H1 (cell line): ENCODE measurements at regions not wholly inside any gene's neighbourhood (a gene's known extent, or its start where the extent isn't known, plus 50 kb on each side); places are given as distances from the start of the nearest gene placed in this dataset.

ENCODE experiments used
- CTCF ChIA-PET: fragments of 300-600 bp; sonication (Branson Sonifier 250); formaldehyde crosslinking; loops from one replicate; lab custom pipeline; 2021; ENCODE audit not compliant: partially characterized antibody; lab: Charles Lee
- POLR2A ChIA-PET: fragments of 300-600 bp; sonication (Branson Sonifier 250); formaldehyde crosslinking; loops from one replicate; lab custom pipeline; 2021; ENCODE audit warnings: inconsistent platforms; ENCODE audit not compliant: partially characterized antibody; lab: Charles Lee
- DNase-seq, 2 experiments: peaks; one replicate each; pipeline versions ENCODE4 v3.0.0 to v3.0.0-alpha.2; 2010 to 2022; ENCODE audit warnings: low spot score in 2 of 2, low read depth in 1 of 2, mixed read lengths in 1 of 2
- FAIRE-seq: peaks from 2 replicates; lab custom pipeline; 2011; peaks lifted over from hg19 to GRCh38; lab: Jason Lieb, UNC
- H2AFZ ChIP-seq: 2 replicates; pipeline ENCODE4 v1.8.1; 2012; ENCODE audit warnings: low read length, inconsistent platforms
- H2AK5ac ChIP-seq: 2 replicates; pipeline ENCODE4 v1.6.1; 2013; ENCODE audit warnings: low read depth, low read length
- H2BK120ac ChIP-seq: replicated peaks from 2 replicates; pipeline ENCODE3; 2013; ENCODE audit warnings: low read depth, low read length, inconsistent platforms
- H2BK12ac ChIP-seq: 2 replicates; pipeline ENCODE4 v1.6.1; 2013; ENCODE audit warnings: low read depth, low read length
- H2BK15ac ChIP-seq: 2 replicates; pipeline ENCODE4 v1.6.1; 2013; ENCODE audit warnings: low read length
- H2BK20ac ChIP-seq: 2 replicates; pipeline ENCODE4 v1.6.1; 2013; ENCODE audit warnings: low read length
- H2BK5ac ChIP-seq: 2 replicates; pipeline ENCODE4 v1.6.1; 2013; ENCODE audit warnings: low read depth, low read length
- H3K14ac ChIP-seq: 2 replicates; pipeline ENCODE4 v1.6.1; 2013; ENCODE audit warnings: inconsistent platforms; ENCODE audit not compliant: insufficient read length
- H3K18ac ChIP-seq: 2 replicates; pipeline ENCODE4 v1.6.1; 2013; ENCODE audit warnings: low read length; ENCODE audit errors: extremely low read depth
- H3K23ac ChIP-seq: 2 replicates; pipeline ENCODE4 v1.6.1; 2013; ENCODE audit warnings: inconsistent platforms; ENCODE audit not compliant: insufficient read length
- H3K23me2 ChIP-seq: 2 replicates; pipeline ENCODE4 v1.6.1; 2013; ENCODE audit warnings: low read depth, low read length
- H3K27ac ChIP-seq: 2 replicates; pipeline ENCODE4 v1.6.1; 2011; ENCODE audit warnings: low read depth, low read length, inconsistent platforms
- H3K27me3 ChIP-seq, 4 experiments: replicated peaks in 1 of 4; 1 replicate in 1 of 4; 2 replicates in 3 of 4; pipeline versions ENCODE4 v1.6.1 to v1.8.1; 2011 to 2013; ENCODE audit warnings: low read length in 3 of 4, mild to moderate bottlenecking in 3 of 4, inconsistent platforms in 2 of 4, mixed read lengths in 2 of 4, moderate library complexity in 1 of 4; ENCODE audit not compliant: control insufficient read depth in 3 of 4, insufficient read depth in 3 of 4; ENCODE audit errors: extremely low read depth in 1 of 4
- H3K36me3 ChIP-seq, 4 experiments: 2 replicates each; pipeline versions ENCODE4 v1.6.1 to v1.8.1; 2011 to 2013; ENCODE audit warnings: mild to moderate bottlenecking in 4 of 4, low read length in 3 of 4, moderate library complexity in 2 of 4, control low read depth in 1 of 4, inconsistent platforms in 1 of 4; ENCODE audit not compliant: insufficient read depth in 4 of 4, control insufficient read depth in 2 of 4
- H3K4ac ChIP-seq: replicated peaks from 2 replicates; pipeline ENCODE3; 2013; ENCODE audit warnings: low read length, low read depth, mixed read lengths, inconsistent platforms; ENCODE audit not compliant: insufficient read length
- H3K4me1 ChIP-seq, 4 experiments: replicated peaks in 1 of 4; 1 replicate in 1 of 4; 2 replicates in 3 of 4; pipeline versions ENCODE4 v1.6.1 to v1.8.1; 2011 to 2013; ENCODE audit warnings: low read length in 3 of 4, inconsistent platforms in 2 of 4, mixed read lengths in 1 of 4; ENCODE audit not compliant: insufficient read depth in 4 of 4, control insufficient read depth in 3 of 4
- H3K4me2 ChIP-seq, 2 experiments: 2 replicates each; pipeline versions ENCODE4 v1.6.1 to v1.8.1; 2011 to 2013; ENCODE audit warnings: low read depth in 2 of 2, low read length in 2 of 2, control low read depth in 1 of 2, inconsistent platforms in 1 of 2, mild to moderate bottlenecking in 1 of 2; ENCODE audit not compliant: insufficient read depth in 1 of 2
- H3K4me3 ChIP-seq, 4 experiments: fragments of 200-600, 300-600 bp in 1 of 4; sonication (generic), shearing (Covaris generic), sonication (Bioruptor Twin) in 1 of 4; 2 replicates each; pipeline versions ENCODE4 v1.5.1 to v1.8.1; 2011 to 2016; ENCODE audit warnings: low read length in 4 of 4, low read depth in 3 of 4, control low read depth in 2 of 4, inconsistent platforms in 2 of 4, mild to moderate bottlenecking in 2 of 4, mixed read lengths in 1 of 4, moderate library complexity in 1 of 4; ENCODE audit not compliant: insufficient read depth in 2 of 4; ENCODE audit errors: extremely low read depth in 1 of 4
- H3K56ac ChIP-seq: replicated peaks from 2 replicates; pipeline ENCODE3; 2013; ENCODE audit warnings: low read depth, mild to moderate bottlenecking, mixed read lengths, low read length, inconsistent platforms; ENCODE audit not compliant: insufficient read length
- H3K79me1 ChIP-seq: 2 replicates; pipeline ENCODE4 v1.6.1; 2013; ENCODE audit warnings: low read depth, low read length, control low read depth
- H3K79me2 ChIP-seq, 2 experiments: 2 replicates each; pipeline versions ENCODE4 v1.6.1 to v1.8.1; 2012 to 2013; ENCODE audit warnings: low read length in 2 of 2, mild to moderate bottlenecking in 2 of 2, inconsistent platforms in 1 of 2; ENCODE audit not compliant: insufficient read depth in 2 of 2, control insufficient read depth in 1 of 2
- H3K9ac ChIP-seq, 4 experiments: replicated peaks in 1 of 4; 1 replicate in 1 of 4; 2 replicates in 3 of 4; pipeline versions ENCODE4 v1.6.1 to v1.8.1; 2011 to 2013; ENCODE audit warnings: low read depth in 3 of 4, low read length in 3 of 4, control low read depth in 2 of 4, mild to moderate bottlenecking in 2 of 4, moderate library complexity in 2 of 4, inconsistent platforms in 1 of 4; ENCODE audit errors: extremely low read depth in 1 of 4
- H3K9me3 ChIP-seq, 2 experiments: 2 replicates each; pipeline versions ENCODE4 v1.6.1 to v1.8.1; 2012 to 2013; ENCODE audit warnings: mild to moderate bottlenecking in 2 of 2, moderate library complexity in 2 of 2, control low read depth in 1 of 2, inconsistent platforms in 1 of 2, low read depth in 1 of 2, low read length in 1 of 2, mixed read lengths in 1 of 2; ENCODE audit not compliant: insufficient read depth in 2 of 2
- H4K20me1 ChIP-seq, 2 experiments: replicated peaks in 1 of 2; 2 replicates each; pipeline versions ENCODE3 to v1.8.1; 2011 to 2013; ENCODE audit warnings: inconsistent platforms in 2 of 2, low read length in 2 of 2, mild to moderate bottlenecking in 1 of 2; ENCODE audit not compliant: insufficient read depth in 2 of 2, control insufficient read depth in 1 of 2
- H4K5ac ChIP-seq: 2 replicates; pipeline ENCODE4 v1.6.1; 2013; ENCODE audit warnings: low read length, low read depth, mixed read lengths, inconsistent platforms; ENCODE audit not compliant: insufficient read length
- H4K8ac ChIP-seq: 2 replicates; pipeline ENCODE4 v1.8.0; 2013; ENCODE audit warnings: mild to moderate bottlenecking, moderate library complexity, low read length, inconsistent platforms; ENCODE audit not compliant: insufficient read depth; ENCODE audit errors: extremely low read depth
- H4K91ac ChIP-seq: replicated peaks from 2 replicates; pipeline ENCODE3; 2013; ENCODE audit warnings: low read length, mixed read lengths, inconsistent platforms; ENCODE audit not compliant: insufficient read length
- EP300 ChIP-seq, 2 experiments: IDR thresholded peaks; 1 replicate in 1 of 2; 2 replicates in 1 of 2; pipeline ENCODE4 v1.6.1; 2011 to 2012; ENCODE audit warnings: low read depth in 2 of 2, low read length in 2 of 2, mild to moderate bottlenecking in 2 of 2, borderline replicate concordance in 1 of 2, inconsistent platforms in 1 of 2, moderate library complexity in 1 of 2
- NRF1 ChIP-seq: IDR thresholded peaks from 2 replicates; pipeline ENCODE4 v1.6.1; 2011; ENCODE audit warnings: mild to moderate bottlenecking, low read depth, low read length, improper control_type of control experiment
- POLR2AphosphoS5 ChIP-seq: IDR thresholded peaks from 2 replicates; pipeline ENCODE4 v1.6.1; 2011; ENCODE audit warnings: low read depth, low read length
- TEAD4 ChIP-seq: IDR thresholded peaks from 2 replicates; pipeline ENCODE4 v1.6.1; 2012; ENCODE audit warnings: low read depth, low read length, inconsistent platforms, mixed read lengths
- YY1 ChIP-seq: IDR thresholded peaks from 2 replicates; pipeline ENCODE4 v1.6.1; 2011; ENCODE audit warnings: low read depth, mild to moderate bottlenecking, low read length
- WGBS, 2 experiments: shearing (Covaris generic) in 1 of 2; methylation state at CpG; one replicate each; pipeline versions ENCODE4 v1.1.6 to v1.1.7; 2013 to 2015; ENCODE audit warnings: low lambda C conversion rate in 2 of 2, mixed read lengths in 2 of 2, inconsistent platforms in 1 of 2, low coverage in 1 of 2, missing lambda C conversion rate in 1 of 2; ENCODE audit not compliant: insufficient replicate concordance in 2 of 2, insufficient coverage in 1 of 2, insufficient read length in 1 of 2; ENCODE audit errors: extremely low coverage in 1 of 2, missing lambda C conversion rate in 1 of 2; 5-methylcytosine and 5-hydroxymethylcytosine counted together

DNA sequence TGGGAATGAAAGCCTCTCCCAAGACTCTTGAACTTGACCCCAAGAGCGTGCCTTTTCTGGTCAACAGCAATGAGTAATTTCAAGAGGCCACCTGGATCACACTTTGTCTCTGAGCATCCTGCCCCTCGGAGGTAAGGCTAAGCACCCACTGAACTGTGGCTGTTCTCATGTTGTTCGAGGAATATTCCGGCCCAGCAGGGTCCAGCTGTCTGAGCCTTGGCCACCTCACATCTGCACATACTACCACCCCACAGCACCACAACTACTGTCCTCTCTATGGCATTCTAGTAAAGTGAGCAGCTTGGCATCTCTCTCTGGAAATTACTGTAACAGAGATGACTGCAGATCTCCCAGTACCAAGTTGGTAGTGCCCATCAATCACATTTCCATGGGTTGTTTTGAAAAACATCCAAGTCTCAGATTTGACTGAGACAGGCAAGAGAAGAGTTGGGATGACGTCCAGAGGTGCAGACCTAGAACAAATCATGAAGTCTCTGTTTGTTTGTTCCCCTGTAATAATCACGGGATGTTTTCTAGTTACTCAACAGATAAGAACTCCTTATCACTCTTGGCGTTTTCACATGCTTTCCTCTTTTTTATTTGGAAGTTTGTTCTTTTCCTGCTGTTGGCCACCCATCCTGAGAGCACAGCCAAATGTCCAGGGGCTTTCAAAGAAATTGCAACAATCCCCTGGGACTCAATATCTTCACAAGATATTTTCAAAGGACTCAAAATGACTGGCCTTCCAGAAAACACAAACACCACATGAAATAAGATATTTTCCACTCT lies 336.0 kb upstream of the TNP1 start:
- no peaks in the 10 kb centered on the region for H4K20me1 ChIP-seq
- no peak overlapping the region for H2BK120ac ChIP-seq
- CTCF ChIA-PET: interaction anchor here (0.9 kb wide), 1 partner anchor 22 kb away, joined by 3 read pairs; no protein-coding TSS in a partner anchor
- no peak overlapping the region for H2BK15ac ChIP-seq
- no peaks in the 10 kb centered on the region for H3K79me2 ChIP-seq
- DNase-seq (no peak), FAIRE-seq (no peak)
- TF ChIP-seq NRF1 (no peak), EP300 (IDR thresholded peaks at IDR 0.05; ENCODE audit: borderline replicate concordance in 1 of 2, low read depth in 2 of 2, low read length in 2 of 2) (no peak), POLR2AphosphoS5 (no peak), YY1 (no peak), TEAD4 (no peak)
- H3K79me1 ChIP-seq: no peaks in the 10 kb centered on the region
- POLR2A ChIA-PET: interaction anchor here (1.0 kb wide), 1 partner anchor 12 kb away, joined by 3 read pairs; no protein-coding TSS in a partner anchor
- H3K23me2 ChIP-seq: no peaks in the 10 kb centered on the region
- H3K14ac ChIP-seq: no peak overlapping the region
- H3K23ac ChIP-seq: no peak overlapping the region
- H2AK5ac ChIP-seq: no peak overlapping the region
- no peak overlapping the region for H4K8ac ChIP-seq
- H3K36me3 ChIP-seq: no peaks in the 10 kb centered on the region
- H3K4me3 ChIP-seq: no peak overlapping the region
- no peaks in the 10 kb centered on the region for H3K4me1 ChIP-seq
- H3K27me3 ChIP-seq: no peaks in the 10 kb centered on the region
- no peak overlapping the region for H3K27ac ChIP-seq
- H2AFZ ChIP-seq: no peak overlapping the region
- H2BK5ac ChIP-seq: no peak overlapping the region
- no peak overlapping the region for H3K4me2 ChIP-seq
- no peak overlapping the region for H3K56ac ChIP-seq
- H3K4ac ChIP-seq: no peak overlapping the region
- no peak overlapping the region for H4K5ac ChIP-seq
- no peak overlapping the region for H3K18ac ChIP-seq
- H3K9me3 ChIP-seq: peaks cover 3% of the 10 kb centered on the region in 2 experiments; a peak in 1 of 4 replicates
- 92% methylated on average over 7 of the region's 7 CpGs; no CpG with 5 or more reads in 1 of the 2 experiments for WGBS, 2 experiments
- H3K9ac ChIP-seq: no peak overlapping the region
- no peak overlapping the region for H2BK12ac ChIP-seq
- H4K91ac ChIP-seq: no peak overlapping the region
- H2BK20ac ChIP-seq: no peak overlapping the region
